ENCODE measurements at regions not wholly inside any gene's neighbourhood (a gene's known extent, or its start where the extent isn't known, plus 50 kb on each side); places are given as distances from the start of the nearest gene placed in this dataset.

- TF ChIP-seq CTCF (IDR thresholded peaks at IDR 0.05; ENCODE audit: borderline replicate concordance, extremely low read depth, low read length, poor library complexity, severe bottlenecking) (no peak), EZH2 (IDR thresholded peaks at IDR 0.05; ENCODE audit: borderline replicate concordance, low read depth, low read length, severe bottlenecking) (no peak)
Measured at GRCh38 chrY:17067307-17067706, 812.7 kb downstream of the CDY2B start.

Data from DND-41 (cell line).